ENCODE measurements at regions not wholly inside any gene's neighbourhood (a gene's known extent, or its start where the extent isn't known, plus 50 kb on each side); places are given as distances from the start of the nearest gene placed in this dataset.

- Histone ChIP-seq H4K91ac (ENCODE audit: insufficient read depth, low read depth, low read length) (no peak overlapping the region), H2AK5ac (ENCODE audit: low read depth, low read length) (no peak overlapping the region), H3K4ac (ENCODE audit: low read depth, low read length) (no peak overlapping the region), H3K14ac (replicated peaks; ENCODE audit: low read depth, low read length) (no peak overlapping the region), H2BK120ac (ENCODE audit: low read depth, low read length) (no peak overlapping the region), H4K5ac (ENCODE audit: low read depth, low read length) (no peak overlapping the region), H3K56ac (ENCODE audit: extremely low read depth, insufficient read depth, low read length) (no peak overlapping the region), H3K9me3 (ENCODE audit: control insufficient read depth, insufficient read depth, low read length) (peaks cover under 1% of the 10 kb centered on the region; the same call in 1 of the 2 replicates), H2BK20ac (ENCODE audit: low read depth, low read length) (no peak overlapping the region), H3K36me3 (ENCODE audit: control insufficient read depth, insufficient read depth, low read length) (no peaks in the 10 kb centered on the region), H3K23ac (ENCODE audit: low read depth, low read length) (no peak overlapping the region), H3K9me1 (ENCODE audit: insufficient read depth, low read length) (no peaks in the 10 kb centered on the region), H2BK5ac (ENCODE audit: low read depth, low read length, poor library complexity, severe bottlenecking) (no peak overlapping the region), H3K27ac (ENCODE audit: insufficient read depth, low read length) (no peak overlapping the region), H3K79me1 (ENCODE audit: low read depth in 1 of 2, low read length in 2 of 2) (no peaks in the 10 kb centered on the region), H3K4me2 (ENCODE audit: low read depth, low read length) (no peak overlapping the region), H3K27me3 (ENCODE audit: control insufficient read depth, insufficient read depth, low read length) (peaks cover 2% of the 10 kb centered on the region; the same call in 1 of the 2 replicates), H3K9ac (ENCODE audit: low read depth, low read length) (no peak overlapping the region), H4K8ac (ENCODE audit: low read depth in 2 of 2, low read length in 2 of 2) (no peak overlapping the region), H3K18ac (ENCODE audit: low read depth, low read length) (no peak overlapping the region), H3K4me1 (ENCODE audit: control insufficient read depth, insufficient read depth, low read length) (no peaks in the 10 kb centered on the region), H4K20me1 (ENCODE audit: insufficient read depth, low read length) (no peaks in the 10 kb centered on the region), H3K4me3 (ENCODE audit: insufficient read depth, low read depth, low read length) (no peak overlapping the region), H2AFZ (replicated peaks; ENCODE audit: low read length, poor library complexity) (no peak overlapping the region), H2AK9ac (replicated peaks; ENCODE audit: low read depth, low read length, poor library complexity) (no peak overlapping the region), H2BK15ac (ENCODE audit: low read depth, low read length) (no peak overlapping the region)
- no peak for TF ChIP-seq RAD21 (IDR thresholded peaks at IDR 0.05; ENCODE audit: low read length)
- no TSS peak for BruUV-seq (replicated peaks)
- ChIA-PET CTCF (interaction anchor here (0.6 to 0.8 kb wide), 2 partner anchors 49 to 273 kb away, joined by 3 to 5 read pairs; no protein-coding TSS in a partner anchor), POLR2A (ENCODE audit: unreplicated experiment) (no interaction called here)
- ATAC-seq (ENCODE audit: low read depth) (no peak), DNase-seq (no peak)
- in situ Hi-C loops (cut with MboI; ENCODE audit: low sequenced_read_pairs) = no loop called here
- WGBS, 2 experiments (ENCODE audit: extremely low coverage in 2 of 2, insufficient read length in 1 of 2) = no CpG with 5 or more reads among the region's 1 CpG
- dilution Hi-C loops (cut with HindIII; ENCODE audit: low sequenced_read_pairs, unreplicated experiment) = no loop called here
- intact Hi-C loops (cut with micrococcal nuclease) = no loop called here
These were observed 54.0 kb upstream of the C1orf185 start for GRCh38 chr1:51048021-51048420.

All from IMR-90 (cell line).